Astrocyte (in vitro differentiated cells and primary cell): ENCODE measurements at regions not wholly inside any gene's neighbourhood (a gene's known extent, or its start where the extent isn't known, plus 50 kb on each side); places are given as distances from the start of the nearest gene placed in this dataset.

Source experiments
- DNase-seq: peaks from one replicate; pipeline ENCODE4 v3.0.0-alpha.2; 2010; ENCODE audit warnings: low read depth
- FAIRE-seq: peaks from 2 replicates; lab custom pipeline; 2011; peaks lifted over from hg19 to GRCh38; lab: Jason Lieb, UNC
- H2AFZ ChIP-seq: 2 replicates; pipeline ENCODE4 v1.6.0; 2012; ENCODE audit warnings: low read depth, low read length, inconsistent platforms
- H3K27ac ChIP-seq: 2 replicates; pipeline ENCODE4 v1.5.1; 2011; ENCODE audit warnings: low read depth, low read length, inconsistent platforms
- H3K27me3 ChIP-seq: 2 replicates; pipeline ENCODE4 v1.6.0; 2011; ENCODE audit warnings: low read length, inconsistent platforms; ENCODE audit not compliant: insufficient read depth
- H3K36me3 ChIP-seq: 2 replicates; pipeline ENCODE4 v1.5.1; 2011; ENCODE audit warnings: low read length, inconsistent platforms; ENCODE audit not compliant: insufficient read depth
- H3K4me1 ChIP-seq: 2 replicates; pipeline ENCODE4 v1.5.1; 2011; ENCODE audit warnings: low read length, inconsistent platforms; ENCODE audit not compliant: insufficient read depth
- H3K4me2 ChIP-seq: 2 replicates; pipeline ENCODE4 v1.6.0; 2012; ENCODE audit warnings: low read length, inconsistent platforms
- H3K4me3 ChIP-seq: 2 replicates; pipeline ENCODE4 v1.5.1; 2011; ENCODE audit warnings: low read depth, mild to moderate bottlenecking, low read length, inconsistent platforms; ENCODE audit not compliant: insufficient read depth
- H3K79me2 ChIP-seq: 2 replicates; pipeline ENCODE4 v1.6.0; 2012; ENCODE audit warnings: mild to moderate bottlenecking, low read length, inconsistent platforms; ENCODE audit not compliant: insufficient read depth
- H3K9ac ChIP-seq: 2 replicates; pipeline ENCODE4 v1.6.0; 2012; ENCODE audit warnings: mild to moderate bottlenecking, low read length, inconsistent platforms
- H3K9me3 ChIP-seq: 2 replicates; pipeline ENCODE4 v1.5.1; 2012; ENCODE audit warnings: low read depth, mild to moderate bottlenecking, low read length, inconsistent platforms; ENCODE audit not compliant: insufficient read depth
- H4K20me1 ChIP-seq: 2 replicates; pipeline ENCODE4 v1.6.0; 2012; ENCODE audit warnings: low read length, inconsistent platforms; ENCODE audit not compliant: insufficient read depth
- H3K27ac Mint-ChIP-seq: one replicate; pipeline ENCODE4 v1.8.0; 2021; ENCODE audit warnings: mild to moderate bottlenecking, mixed read lengths; ENCODE audit not compliant: unreplicated experiment
- H3K27me3 Mint-ChIP-seq: one replicate; pipeline ENCODE4 v1.8.0; 2021; ENCODE audit warnings: low read depth, mixed read lengths; ENCODE audit not compliant: unreplicated experiment
- H3K36me3 Mint-ChIP-seq: one replicate; pipeline ENCODE4 v1.8.0; 2021; ENCODE audit warnings: low read depth, mixed read lengths; ENCODE audit not compliant: unreplicated experiment
- H3K4me1 Mint-ChIP-seq: one replicate; pipeline ENCODE4 v1.8.0; 2021; ENCODE audit warnings: low read depth, mixed read lengths; ENCODE audit not compliant: unreplicated experiment
- H3K4me3 Mint-ChIP-seq: one replicate; pipeline ENCODE4 v1.8.0; 2021; ENCODE audit warnings: mild to moderate bottlenecking, moderate library complexity, mixed read lengths; ENCODE audit not compliant: unreplicated experiment
- H3K9me3 Mint-ChIP-seq: one replicate; pipeline ENCODE4 v1.8.0; 2021; ENCODE audit warnings: mild to moderate bottlenecking, mixed read lengths; ENCODE audit not compliant: unreplicated experiment
- CTCF ChIP-seq: IDR thresholded peaks from 2 replicates; pipeline ENCODE4 v1.5.1; 2011; ENCODE audit warnings: low read depth, mild to moderate bottlenecking, inconsistent platforms, low read length, moderate library complexity; ENCODE audit not compliant: insufficient read depth
- EZH2 ChIP-seq: IDR thresholded peaks from 2 replicates; pipeline ENCODE4 v1.6.1; 2012; ENCODE audit warnings: mild to moderate bottlenecking, low read length, inconsistent platforms; ENCODE audit not compliant: insufficient read depth

GRCh38 chr6:191487-192312, 100.6 kb upstream of the DUSP22 start:
- no peaks in the 10 kb centered on the region for H3K9me3 Mint-ChIP-seq
- no peak overlapping the region for H3K4me3 ChIP-seq
- no peaks in the 10 kb centered on the region for H3K36me3 Mint-ChIP-seq
- H3K4me1 Mint-ChIP-seq = peaks cover 25% of the 10 kb centered on the region
- H3K9ac ChIP-seq = no peak overlapping the region
- no peaks in the 10 kb centered on the region for H3K4me1 ChIP-seq
- DNase-seq = no peak
- no peaks in the 10 kb centered on the region for H3K9me3 ChIP-seq
- FAIRE-seq = no peak
- peaks cover 7% of the 10 kb centered on the region for H3K27me3 Mint-ChIP-seq
- H2AFZ ChIP-seq = no peak overlapping the region
- no peaks in the 10 kb centered on the region for H4K20me1 ChIP-seq
- TF ChIP-seq CTCF (no peak), EZH2 (no peak)
- H3K4me3 Mint-ChIP-seq = no peak overlapping the region
- no peaks in the 10 kb centered on the region for H3K27me3 ChIP-seq
- no peak overlapping the region for H3K4me2 ChIP-seq
- no peak overlapping the region for H3K27ac Mint-ChIP-seq
- H3K36me3 ChIP-seq = no peaks in the 10 kb centered on the region
- no peak overlapping the region for H3K27ac ChIP-seq
- H3K79me2 ChIP-seq = no peaks in the 10 kb centered on the region

- no peak overlapping the region for H2AFZ ChIP-seq
- FAIRE-seq (no peak), DNase-seq (no peak)
- no peaks in the 10 kb centered on the region for H3K79me2 ChIP-seq
- H3K27me3 Mint-ChIP-seq = peaks cover 7% of the 10 kb centered on the region
- no peaks in the 10 kb centered on the region for H3K36me3 Mint-ChIP-seq
- peaks cover 19% of the 10 kb centered on the region for H3K4me1 Mint-ChIP-seq
- no peak overlapping the region for H3K4me2 ChIP-seq
- no peaks in the 10 kb centered on the region for H3K4me1 ChIP-seq
- no peak overlapping the region for H3K4me3 Mint-ChIP-seq
- H3K36me3 ChIP-seq = no peaks in the 10 kb centered on the region
- no peaks in the 10 kb centered on the region for H3K27me3 ChIP-seq
- H3K4me3 ChIP-seq = no peak overlapping the region
- no peak overlapping the region for H3K9ac ChIP-seq
- H3K27ac ChIP-seq = no peak overlapping the region
- no peaks in the 10 kb centered on the region for H3K9me3 Mint-ChIP-seq
- TF ChIP-seq EZH2 = no peak
- TF ChIP-seq CTCF = no peak
- no peaks in the 10 kb centered on the region for H4K20me1 ChIP-seq
- H3K27ac Mint-ChIP-seq = no peak overlapping the region
- H3K9me3 ChIP-seq = no peaks in the 10 kb centered on the region
These were observed 100.0 kb upstream of the DUSP22 start for GRCh38 chr6:192313-192664.

- H2AFZ ChIP-seq = no peak overlapping the region
- no peaks in the 10 kb centered on the region for H3K4me1 ChIP-seq
- Mint-ChIP-seq H3K4me1 (peaks cover 13% of the 10 kb centered on the region), H3K27ac (no peak overlapping the region), H3K9me3 (no peaks in the 10 kb centered on the region), H3K27me3 (peaks cover 7% of the 10 kb centered on the region), H3K4me3 (no peak overlapping the region), H3K36me3 (no peaks in the 10 kb centered on the region)
- H4K20me1 ChIP-seq = no peaks in the 10 kb centered on the region
- H3K27me3 ChIP-seq = no peaks in the 10 kb centered on the region
- H3K36me3 ChIP-seq = no peaks in the 10 kb centered on the region
- DNase-seq = no peak
- no peaks in the 10 kb centered on the region for H3K79me2 ChIP-seq
- H3K4me2 ChIP-seq = no peak overlapping the region
- no peak for FAIRE-seq
- TF ChIP-seq EZH2 (no peak), CTCF (no peak)
- no peaks in the 10 kb centered on the region for H3K9me3 ChIP-seq
- H3K9ac ChIP-seq = no peak overlapping the region
- no peak overlapping the region for H3K27ac ChIP-seq
- H3K4me3 ChIP-seq = no peak overlapping the region
These were observed 99.1 kb upstream of the DUSP22 start for GRCh38 chr6:193180-193579.
